H9 (cell line): ENCODE measurements at regions not wholly inside any gene's neighbourhood (a gene's known extent, or its start where the extent isn't known, plus 50 kb on each side); places are given as distances from the start of the nearest gene placed in this dataset.

Source experiments
- DNase-seq: peaks from one replicate; pipeline ENCODE4 v3.0.0-alpha.2; 2017
- H2AFZ ChIP-seq: one replicate; pipeline ENCODE4 v1.6.1; 2013; ENCODE audit warnings: mild to moderate bottlenecking, low read length, control low read depth, moderate library complexity
- H2AK5ac ChIP-seq: 2 replicates; pipeline ENCODE4 v1.6.1; 2013; ENCODE audit warnings: low read length, control low read depth, mixed read lengths; ENCODE audit not compliant: insufficient read length
- H2BK120ac ChIP-seq: one replicate; pipeline ENCODE4 v1.6.1; 2013; ENCODE audit warnings: low read depth, mild to moderate bottlenecking, low read length, control low read depth, inconsistent platforms; ENCODE audit not compliant: poor library complexity, severe bottlenecking
- H2BK12ac ChIP-seq: 2 replicates; pipeline ENCODE4 v1.6.1; 2013; ENCODE audit warnings: low read length, control low read depth, mixed read lengths, low read depth; ENCODE audit not compliant: insufficient read length
- H2BK15ac ChIP-seq: 2 replicates; pipeline ENCODE4 v1.6.1; 2013; ENCODE audit warnings: low read depth, low read length, control low read depth
- H2BK20ac ChIP-seq: one replicate; pipeline ENCODE4 v1.6.1; 2013; ENCODE audit warnings: low read depth, mild to moderate bottlenecking, low read length, control low read depth, inconsistent platforms; ENCODE audit not compliant: poor library complexity, severe bottlenecking
- H2BK5ac ChIP-seq: 2 replicates; pipeline ENCODE4 v1.6.1; 2013; ENCODE audit warnings: low read length, control low read depth, mixed read lengths; ENCODE audit not compliant: insufficient read length
- H3K14ac ChIP-seq: 2 replicates; pipeline ENCODE4 v1.6.1; 2013; ENCODE audit warnings: low read length, control low read depth; ENCODE audit not compliant: insufficient read depth
- H3K18ac ChIP-seq: 2 replicates; pipeline ENCODE4 v1.6.1; 2013; ENCODE audit warnings: low read depth, mild to moderate bottlenecking, mixed read lengths, low read length, control low read depth; ENCODE audit not compliant: insufficient read length
- H3K23ac ChIP-seq: 2 replicates; pipeline ENCODE4 v1.6.1; 2013; ENCODE audit warnings: low read length, control low read depth, mixed read lengths, low read depth; ENCODE audit not compliant: insufficient read length
- H3K23me2 ChIP-seq: 2 replicates; pipeline ENCODE4 v1.6.1; 2013; ENCODE audit warnings: low read depth, mild to moderate bottlenecking, mixed read lengths, low read length, control low read depth; ENCODE audit not compliant: insufficient read length, poor library complexity, severe bottlenecking
- H3K27ac ChIP-seq: 2 replicates; pipeline ENCODE4 v1.5.1; 2013; ENCODE audit warnings: low read length, control low read depth, mixed read lengths, low read depth; ENCODE audit not compliant: insufficient read length
- H3K27me3 ChIP-seq: 2 replicates; pipeline ENCODE4 v1.6.1; 2013; ENCODE audit warnings: low read length, control low read depth, inconsistent platforms; ENCODE audit not compliant: insufficient read depth
- H3K4ac ChIP-seq: 2 replicates; pipeline ENCODE4 v1.6.1; 2013; ENCODE audit warnings: low read depth, mild to moderate bottlenecking, control low read depth, inconsistent platforms, low read length, moderate library complexity
- H3K4me1 ChIP-seq: 2 replicates; pipeline ENCODE4 v1.6.1; 2013; ENCODE audit warnings: low read length, control low read depth, inconsistent platforms; ENCODE audit not compliant: insufficient read depth
- H3K4me2 ChIP-seq: 2 replicates; pipeline ENCODE4 v1.6.1; 2013; ENCODE audit warnings: low read length, control low read depth, mixed read lengths; ENCODE audit not compliant: insufficient read length, insufficient read depth
- H3K56ac ChIP-seq: 2 replicates; pipeline ENCODE4 v1.6.1; 2013; ENCODE audit warnings: low read depth, mild to moderate bottlenecking, mixed read lengths, low read length, control low read depth; ENCODE audit not compliant: insufficient read length
- H3K79me1 ChIP-seq: 2 replicates; pipeline ENCODE4 v1.6.1; 2013; ENCODE audit warnings: low read depth, mild to moderate bottlenecking, moderate library complexity, low read length, control low read depth, inconsistent platforms; ENCODE audit not compliant: insufficient read depth, poor library complexity, severe bottlenecking
- H3K79me2 ChIP-seq: 2 replicates; pipeline ENCODE4 v1.6.1; 2013; ENCODE audit warnings: low read length, control low read depth, inconsistent platforms; ENCODE audit not compliant: insufficient read depth
- H3K9ac ChIP-seq: 2 replicates; pipeline ENCODE4 v1.6.1; 2013; ENCODE audit warnings: low read length, control low read depth, mixed read lengths; ENCODE audit not compliant: insufficient read length; ENCODE audit errors: extremely low read depth
- H3K9me3 ChIP-seq: one replicate; pipeline ENCODE4 v1.6.1; 2013; ENCODE audit warnings: low read depth, low read length, inconsistent platforms; ENCODE audit not compliant: control insufficient read depth
- H3T11ph ChIP-seq: one replicate; pipeline ENCODE4 v1.6.1; 2013; ENCODE audit warnings: mild to moderate bottlenecking, low read length, control low read depth, inconsistent platforms
- H4K20me1 ChIP-seq: one replicate; pipeline ENCODE4 v1.6.1; 2013; ENCODE audit not compliant: control insufficient read depth, insufficient read length, insufficient read depth
- H4K5ac ChIP-seq: 2 replicates; pipeline ENCODE4 v1.6.1; 2013; ENCODE audit warnings: low read depth, mild to moderate bottlenecking, mixed read lengths, low read length, control low read depth; ENCODE audit not compliant: insufficient read length
- H4K8ac ChIP-seq: replicated peaks from 2 replicates; pipeline ENCODE4 v1.6.1; 2013; ENCODE audit warnings: low read length, control low read depth, mixed read lengths, low read depth; ENCODE audit not compliant: insufficient read length
- H4K91ac ChIP-seq: 2 replicates; pipeline ENCODE4 v1.6.1; 2013; ENCODE audit warnings: low read depth, mild to moderate bottlenecking, moderate library complexity, mixed read lengths, low read length, control low read depth; ENCODE audit not compliant: insufficient read length
- H3K27ac Mint-ChIP-seq, 3 experiments: 2 replicates in 2 of 3; 3 replicates in 1 of 3; pipeline ENCODE4 v1.8.0; 2020 to 2021; ENCODE audit warnings: mixed read lengths in 3 of 3, mild to moderate bottlenecking in 1 of 3, moderate library complexity in 1 of 3
- H3K27me3 Mint-ChIP-seq: 2 replicates; pipeline ENCODE4 v1.8.0; 2021; ENCODE audit warnings: low read depth, mild to moderate bottlenecking, moderate library complexity, mixed read lengths
- H3K36me3 Mint-ChIP-seq, 3 experiments: 2 replicates in 2 of 3; 3 replicates in 1 of 3; pipeline ENCODE4 v1.8.0; 2020 to 2021; ENCODE audit warnings: low read depth in 3 of 3, mixed read lengths in 3 of 3; ENCODE audit not compliant: insufficient read depth in 1 of 3
- H3K4me1 Mint-ChIP-seq, 2 experiments: 2 replicates each; pipeline ENCODE4 v1.8.0; 2020; ENCODE audit warnings: mixed read lengths in 2 of 2
- H3K4me3 Mint-ChIP-seq, 2 experiments: 2 replicates in 1 of 2; 3 replicates in 1 of 2; pipeline ENCODE4 v1.8.0; 2020 to 2021; ENCODE audit warnings: mild to moderate bottlenecking in 2 of 2, mixed read lengths in 2 of 2, moderate library complexity in 1 of 2
- H3K9me3 Mint-ChIP-seq, 2 experiments: 2 replicates in 1 of 2; 3 replicates in 1 of 2; pipeline ENCODE4 v1.8.0; 2020; ENCODE audit warnings: mild to moderate bottlenecking in 2 of 2, mixed read lengths in 2 of 2, moderate library complexity in 1 of 2
- CTCF ChIP-seq: fragments of 200-600 bp; sonication (generic); conservative IDR thresholded peaks from 3 replicates; pipeline ENCODE4 v1.8.0; 2021; ENCODE audit warnings: antibody characterized with exemption, mild to moderate bottlenecking
- WGBS: extraction: QIAGEN DNeasy Blood & Tissue Kit; methylation state at CpG from one replicate; pipeline ENCODE4 v1.1.7; 2013; ENCODE audit warnings: missing lambda C conversion rate, low lambda C conversion rate, mixed read lengths; ENCODE audit not compliant: insufficient read length; ENCODE audit errors: extremely low coverage; 5-methylcytosine and 5-hydroxymethylcytosine counted together

- Histone ChIP-seq H4K8ac (no peak overlapping the region), H3K56ac (no peak overlapping the region), H3K18ac (no peak overlapping the region), H3T11ph (no peak overlapping the region), H2AK5ac (no peak overlapping the region), H2BK5ac (no peak overlapping the region), H2BK12ac (no peak overlapping the region), H3K79me1 (no peaks in the 10 kb centered on the region), H3K14ac (no peak overlapping the region), H3K23ac (no peak overlapping the region), H4K91ac (no peak overlapping the region), H3K9ac (no peak overlapping the region), H3K27ac (no peak overlapping the region), H2BK15ac (no peak overlapping the region), H3K79me2 (no peaks in the 10 kb centered on the region), H3K27me3 (no peaks in the 10 kb centered on the region), H3K23me2 (no peaks in the 10 kb centered on the region), H3K4me2 (no peak overlapping the region), H2BK120ac (no peak overlapping the region), H4K20me1 (no peaks in the 10 kb centered on the region), H3K4me1 (no peaks in the 10 kb centered on the region), H2AFZ (no peak overlapping the region), H3K4ac (no peak overlapping the region), H3K9me3 (no peaks in the 10 kb centered on the region), H4K5ac (no peak overlapping the region), H2BK20ac (no peak overlapping the region)
- no peak overlapping the region for H3K27ac Mint-ChIP-seq
- DNase-seq, result no peak
- H3K9me3 Mint-ChIP-seq, result peaks cover 11 to 15% of the 10 kb centered on the region in 2 experiments
- WGBS, result no CpG with 5 or more reads among the region's 9 CpGs
- no peaks in the 10 kb centered on the region for H3K4me1 Mint-ChIP-seq
- no peaks in the 10 kb centered on the region; a peak in 1 of 7 replicates for H3K36me3 Mint-ChIP-seq
- no peak overlapping the region; a peak in 1 of 5 replicates for H3K4me3 Mint-ChIP-seq
- TF ChIP-seq CTCF, result no peak
- no peaks in the 10 kb centered on the region; the same call in 1 of the 2 replicates for H3K27me3 Mint-ChIP-seq
These were observed 115.9 kb upstream of the NAA20 start for GRCh38 chr20:19901226-19901625.
